ENCODE measurements at regions not wholly inside any gene's neighbourhood (a gene's known extent, or its start where the extent isn't known, plus 50 kb on each side); places are given as distances from the start of the nearest gene placed in this dataset.

- TF ChIP-seq NANOG (IDR thresholded peaks at IDR 0.05; ENCODE audit: borderline replicate concordance) (no peak), JUNB (IDR thresholded peaks at IDR 0.05; ENCODE audit: unreplicated experiment) (no peak), CTCF (conservative IDR thresholded peaks at IDR 0.05; ENCODE audit: low read depth in 2 of 2) (no peak)
- TF ChIP-seq, protein P1, sequence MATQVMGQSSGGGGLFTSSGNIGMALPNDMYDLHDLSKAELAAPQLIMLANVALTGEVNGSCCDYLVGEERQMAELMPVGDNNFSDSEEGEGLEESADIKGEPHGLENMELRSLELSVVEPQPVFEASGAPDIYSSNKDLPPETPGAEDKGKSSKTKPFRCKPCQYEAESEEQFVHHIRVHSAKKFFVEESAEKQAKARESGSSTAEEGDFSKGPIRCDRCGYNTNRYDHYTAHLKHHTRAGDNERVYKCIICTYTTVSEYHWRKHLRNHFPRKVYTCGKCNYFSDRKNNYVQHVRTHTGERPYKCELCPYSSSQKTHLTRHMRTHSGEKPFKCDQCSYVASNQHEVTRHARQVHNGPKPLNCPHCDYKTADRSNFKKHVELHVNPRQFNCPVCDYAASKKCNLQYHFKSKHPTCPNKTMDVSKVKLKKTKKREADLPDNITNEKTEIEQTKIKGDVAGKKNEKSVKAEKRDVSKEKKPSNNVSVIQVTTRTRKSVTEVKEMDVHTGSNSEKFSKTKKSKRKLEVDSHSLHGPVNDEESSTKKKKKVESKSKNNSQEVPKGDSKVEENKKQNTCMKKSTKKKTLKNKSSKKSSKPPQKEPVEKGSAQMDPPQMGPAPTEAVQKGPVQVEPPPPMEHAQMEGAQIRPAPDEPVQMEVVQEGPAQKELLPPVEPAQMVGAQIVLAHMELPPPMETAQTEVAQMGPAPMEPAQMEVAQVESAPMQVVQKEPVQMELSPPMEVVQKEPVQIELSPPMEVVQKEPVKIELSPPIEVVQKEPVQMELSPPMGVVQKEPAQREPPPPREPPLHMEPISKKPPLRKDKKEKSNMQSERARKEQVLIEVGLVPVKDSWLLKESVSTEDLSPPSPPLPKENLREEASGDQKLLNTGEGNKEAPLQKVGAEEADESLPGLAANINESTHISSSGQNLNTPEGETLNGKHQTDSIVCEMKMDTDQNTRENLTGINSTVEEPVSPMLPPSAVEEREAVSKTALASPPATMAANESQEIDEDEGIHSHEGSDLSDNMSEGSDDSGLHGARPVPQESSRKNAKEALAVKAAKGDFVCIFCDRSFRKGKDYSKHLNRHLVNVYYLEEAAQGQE (IDR thresholded peaks at IDR 0.05; ENCODE audit: unreplicated experiment): no peak
Measured at GRCh38 chr10:106396192-106396591, 768.3 kb downstream of the SORCS1 start (continued).

DNA sequence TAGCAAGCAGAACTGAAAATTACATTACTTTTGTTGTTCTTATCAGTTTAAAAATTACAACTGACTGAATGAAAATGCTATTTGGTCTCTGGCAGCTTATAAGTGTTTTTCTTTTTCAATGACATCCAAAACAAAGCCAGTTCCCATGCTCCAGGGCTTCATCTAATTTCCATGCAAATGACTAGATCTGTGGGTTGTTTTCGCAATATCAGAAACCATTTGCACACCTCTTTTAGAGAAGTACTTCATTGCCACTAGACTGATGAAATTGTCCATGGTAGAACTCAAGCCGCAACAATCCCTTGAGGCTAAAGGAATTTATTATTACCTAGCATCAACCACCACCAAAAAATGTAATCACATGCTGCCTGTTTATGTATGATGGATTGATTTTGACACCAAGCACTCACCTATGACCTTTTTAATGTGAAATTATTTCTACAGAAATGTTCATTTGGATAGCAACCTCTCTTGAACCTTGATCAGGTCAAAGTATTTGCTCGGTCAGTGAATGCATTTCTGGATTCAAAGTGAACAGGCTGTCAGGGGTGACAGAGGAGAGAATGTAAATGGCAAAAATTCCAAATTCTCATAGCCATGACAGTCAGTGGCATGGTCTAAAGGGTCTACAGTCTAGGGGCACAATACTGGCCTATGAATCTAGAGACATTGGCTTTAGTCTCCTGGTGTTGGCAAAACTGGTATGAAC lies 769.3 kb downstream of the SORCS1 start:
- no peaks in the 10 kb centered on the region for H3K9me2 ChIP-seq (ENCODE audit: insufficient read depth)
- H3K4me2 ChIP-seq: no peak overlapping the region
- DNase-seq (ENCODE audit: low spot score): no peak

More for the DNA sequence above, 769.3 kb downstream of the SORCS1 start:
- no peaks in the 10 kb centered on the region for H4K20me1 ChIP-seq (replicated peaks; ENCODE audit: insufficient read depth)
- no peak overlapping the region for H2AFZ ChIP-seq
- H3K9me3 Mint-ChIP-seq: no peaks in the 10 kb centered on the region
- no peaks in the 10 kb centered on the region for H3K27me3 ChIP-seq (ENCODE audit: insufficient read depth)
- H3K27ac Mint-ChIP-seq: no peak overlapping the region
- H3K36me3 Mint-ChIP-seq (ENCODE audit: low read depth): no peaks in the 10 kb centered on the region
- H3K27ac ChIP-seq (ENCODE audit: low read depth): no peak overlapping the region
- H3K4me3 Mint-ChIP-seq: no peak overlapping the region
- 0 out of 2 replicates have a peak, but pooled peaks cover 8% of the 10 kb centered on the region for H3K4me1 ChIP-seq (ENCODE audit: insufficient read depth)
- no peaks in the 10 kb centered on the region for H3K27me3 Mint-ChIP-seq (ENCODE audit: insufficient read depth, low read depth, poor library complexity)
- no peak for ATAC-seq
- H3K79me2 ChIP-seq (replicated peaks; ENCODE audit: insufficient read depth): no peaks in the 10 kb centered on the region
- peaks cover 18% of the 10 kb centered on the region for H3K4me1 Mint-ChIP-seq
- no peak overlapping the region for H3K4me3 ChIP-seq
- TF ChIP-seq, protein P2, sequence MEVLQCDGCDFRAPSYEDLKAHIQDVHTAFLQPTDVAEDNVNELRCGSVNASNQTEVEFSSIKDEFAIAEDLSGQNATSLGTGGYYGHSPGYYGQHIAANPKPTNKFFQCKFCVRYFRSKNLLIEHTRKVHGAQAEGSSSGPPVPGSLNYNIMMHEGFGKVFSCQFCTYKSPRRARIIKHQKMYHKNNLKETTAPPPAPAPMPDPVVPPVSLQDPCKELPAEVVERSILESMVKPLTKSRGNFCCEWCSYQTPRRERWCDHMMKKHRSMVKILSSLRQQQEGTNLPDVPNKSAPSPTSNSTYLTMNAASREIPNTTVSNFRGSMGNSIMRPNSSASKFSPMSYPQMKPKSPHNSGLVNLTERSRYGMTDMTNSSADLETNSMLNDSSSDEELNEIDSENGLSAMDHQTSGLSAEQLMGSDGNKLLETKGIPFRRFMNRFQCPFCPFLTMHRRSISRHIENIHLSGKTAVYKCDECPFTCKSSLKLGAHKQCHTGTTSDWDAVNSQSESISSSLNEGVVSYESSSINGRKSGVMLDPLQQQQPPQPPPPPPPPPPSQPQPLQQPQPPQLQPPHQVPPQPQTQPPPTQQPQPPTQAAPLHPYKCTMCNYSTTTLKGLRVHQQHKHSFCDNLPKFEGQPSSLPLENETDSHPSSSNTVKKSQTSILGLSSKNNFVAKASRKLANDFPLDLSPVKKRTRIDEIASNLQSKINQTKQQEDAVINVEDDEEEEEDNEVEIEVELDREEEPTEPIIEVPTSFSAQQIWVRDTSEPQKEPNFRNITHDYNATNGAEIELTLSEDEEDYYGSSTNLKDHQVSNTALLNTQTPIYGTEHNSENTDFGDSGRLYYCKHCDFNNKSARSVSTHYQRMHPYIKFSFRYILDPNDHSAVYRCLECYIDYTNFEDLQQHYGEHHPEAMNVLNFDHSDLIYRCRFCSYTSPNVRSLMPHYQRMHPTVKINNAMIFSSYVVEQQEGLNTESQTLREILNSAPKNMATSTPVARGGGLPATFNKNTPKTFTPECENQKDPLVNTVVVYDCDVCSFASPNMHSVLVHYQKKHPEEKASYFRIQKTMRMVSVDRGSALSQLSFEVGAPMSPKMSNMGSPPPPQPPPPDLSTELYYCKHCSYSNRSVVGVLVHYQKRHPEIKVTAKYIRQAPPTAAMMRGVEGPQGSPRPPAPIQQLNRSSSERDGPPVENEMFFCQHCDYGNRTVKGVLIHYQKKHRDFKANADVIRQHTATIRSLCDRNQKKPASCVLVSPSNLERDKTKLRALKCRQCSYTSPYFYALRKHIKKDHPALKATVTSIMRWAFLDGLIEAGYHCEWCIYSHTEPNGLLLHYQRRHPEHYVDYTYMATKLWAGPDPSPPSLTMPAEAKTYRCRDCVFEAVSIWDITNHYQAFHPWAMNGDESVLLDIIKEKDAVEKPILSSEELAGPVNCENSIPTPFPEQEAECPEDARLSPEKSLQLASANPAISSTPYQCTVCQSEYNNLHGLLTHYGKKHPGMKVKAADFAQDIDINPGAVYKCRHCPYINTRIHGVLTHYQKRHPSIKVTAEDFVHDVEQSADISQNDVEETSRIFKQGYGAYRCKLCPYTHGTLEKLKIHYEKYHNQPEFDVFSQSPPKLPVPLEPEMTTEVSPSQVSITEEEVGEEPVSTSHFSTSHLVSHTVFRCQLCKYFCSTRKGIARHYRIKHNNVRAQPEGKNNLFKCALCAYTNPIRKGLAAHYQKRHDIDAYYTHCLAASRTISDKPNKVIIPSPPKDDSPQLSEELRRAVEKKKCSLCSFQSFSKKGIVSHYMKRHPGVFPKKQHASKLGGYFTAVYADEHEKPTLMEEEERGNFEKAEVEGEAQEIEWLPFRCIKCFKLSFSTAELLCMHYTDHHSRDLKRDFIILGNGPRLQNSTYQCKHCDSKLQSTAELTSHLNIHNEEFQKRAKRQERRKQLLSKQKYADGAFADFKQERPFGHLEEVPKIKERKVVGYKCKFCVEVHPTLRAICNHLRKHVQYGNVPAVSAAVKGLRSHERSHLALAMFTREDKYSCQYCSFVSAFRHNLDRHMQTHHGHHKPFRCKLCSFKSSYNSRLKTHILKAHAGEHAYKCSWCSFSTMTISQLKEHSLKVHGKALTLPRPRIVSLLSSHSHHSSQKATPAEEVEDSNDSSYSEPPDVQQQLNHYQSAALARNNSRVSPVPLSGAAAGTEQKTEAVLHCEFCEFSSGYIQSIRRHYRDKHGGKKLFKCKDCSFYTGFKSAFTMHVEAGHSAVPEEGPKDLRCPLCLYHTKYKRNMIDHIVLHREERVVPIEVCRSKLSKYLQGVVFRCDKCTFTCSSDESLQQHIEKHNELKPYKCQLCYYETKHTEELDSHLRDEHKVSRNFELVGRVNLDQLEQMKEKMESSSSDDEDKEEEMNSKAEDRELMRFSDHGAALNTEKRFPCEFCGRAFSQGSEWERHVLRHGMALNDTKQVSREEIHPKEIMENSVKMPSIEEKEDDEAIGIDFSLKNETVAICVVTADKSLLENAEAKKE (CRISPR knock-in tag; IDR thresholded peaks at IDR 0.05): no peak
- no peaks in the 10 kb centered on the region for H3F3A ChIP-seq (replicated peaks; ENCODE audit: low read depth)
- no peaks in the 10 kb centered on the region for H3K36me3 ChIP-seq (ENCODE audit: insufficient read depth)

All from GM23338 (cell line).